ENCODE measurements at regions not wholly inside any gene's neighbourhood (a gene's known extent, or its start where the extent isn't known, plus 50 kb on each side); places are given as distances from the start of the nearest gene placed in this dataset.

- Histone ChIP-seq H3K9me3 (ENCODE audit: control insufficient read depth in 1 of 2, insufficient read depth in 1 of 2, low read depth in 1 of 2, low read length in 2 of 2) (no peaks in the 10 kb centered on the region), H3K9me2 (ENCODE audit: insufficient read depth) (no peaks in the 10 kb centered on the region), H3K9ac (ENCODE audit: low read length) (no peak overlapping the region), H4K20me1 (ENCODE audit: insufficient read depth) (no peaks in the 10 kb centered on the region), H2AFZ (ENCODE audit: low read depth, low read length, poor library complexity, severe bottlenecking) (no peak overlapping the region), H3K4me2 (ENCODE audit: low read length) (no peak overlapping the region), H3K27ac (ENCODE audit: low read depth, low read length) (no peak overlapping the region), H3K4me1 (ENCODE audit: control insufficient read depth in 1 of 2, insufficient read depth in 2 of 2, low read length in 2 of 2) (no peaks in the 10 kb centered on the region), H3K79me2 (ENCODE audit: insufficient read depth, low read length) (no peaks in the 10 kb centered on the region), H3K36me3 (ENCODE audit: control insufficient read depth in 1 of 2, insufficient read depth in 2 of 2, low read length in 2 of 2) (no peaks in the 10 kb centered on the region), H3K27me3 (ENCODE audit: insufficient read depth, low read length) (no peaks in the 10 kb centered on the region), H3K4me3 (replicated peaks in 1 of 2; ENCODE audit: low read depth in 1 of 2, low read length in 2 of 2) (no peak overlapping the region)
- intact Hi-C loops (cut with micrococcal nuclease), result no loop called here
- ATAC-seq (no peak), DNase-seq (ENCODE audit: low read depth, low spot score) (no peak)
- ChIA-PET RAD21 (ENCODE audit: low non-redundant PET in 1 of 2, low total read pairs in 2 of 2, uncharacterized antibody in 2 of 2, unreplicated experiment in 2 of 2) (no interaction called here), POLR2A (no interaction called here), CTCF (no interaction called here)
- no TSS peak for BruUV-seq (replicated peaks)
- TF ChIP-seq TCF7L2 (IDR thresholded peaks at IDR 0.05; ENCODE audit: borderline replicate concordance, extremely low read depth, insufficient read depth, insufficient read length) (no peak), CBX3 (IDR thresholded peaks at IDR 0.05; ENCODE audit: low read depth) (no peak), POLR2AphosphoS5 (IDR thresholded peaks at IDR 0.05; ENCODE audit: low read depth, low read length) (no peak), FOSL1 (IDR thresholded peaks at IDR 0.05; ENCODE audit: low read depth) (no peak), ZFX (IDR thresholded peaks at IDR 0.05) (no peak), ZBTB33 (IDR thresholded peaks at IDR 0.05; ENCODE audit: extremely low read depth, insufficient replicate concordance, low read length) (no peak), RAD21 (IDR thresholded peaks at IDR 0.05; ENCODE audit: low read depth) (no peak), REST (IDR thresholded peaks at IDR 0.05; ENCODE audit: low read depth) (no peak), CTCF (IDR thresholded peaks at IDR 0.05 in 2 of 3, conservative IDR thresholded peaks at IDR 0.05 in 1 of 3; ENCODE audit: borderline replicate concordance in 1 of 3, insufficient read depth in 1 of 3, low read depth in 2 of 3, low read length in 2 of 3) (no peak), YY1 (IDR thresholded peaks at IDR 0.05; ENCODE audit: extremely low read depth, insufficient replicate concordance, low read depth, low read length) (no peak), EZH2 (IDR thresholded peaks at IDR 0.05) (no peak), SRF (IDR thresholded peaks at IDR 0.05; ENCODE audit: low read depth) (no peak), MAX (IDR thresholded peaks at IDR 0.05) (no peak), SP1 (IDR thresholded peaks at IDR 0.05; ENCODE audit: low read depth) (no peak), SIN3A (IDR thresholded peaks at IDR 0.05; ENCODE audit: low read depth) (no peak), EZH2phosphoT487 (IDR thresholded peaks at IDR 0.05; ENCODE audit: borderline replicate concordance) (no peak), EGR1 (IDR thresholded peaks at IDR 0.05; ENCODE audit: low read depth) (no peak), ATF3 (IDR thresholded peaks at IDR 0.05) (no peak)
These were observed 212.4 kb upstream of the C9orf72 start for GRCh38 chr9:27785714-27786100.
